Occipital lobe (tissue), 1 donor: ENCODE measurements at regions not wholly inside any gene's neighbourhood (a gene's known extent, or its start where the extent isn't known, plus 50 kb on each side); places are given as distances from the start of the nearest gene placed in this dataset.

Experiments
- DNase-seq: peaks from one replicate; lab custom pipeline; 2025; lab: John Stamatoyannopoulos, UW

DNA sequence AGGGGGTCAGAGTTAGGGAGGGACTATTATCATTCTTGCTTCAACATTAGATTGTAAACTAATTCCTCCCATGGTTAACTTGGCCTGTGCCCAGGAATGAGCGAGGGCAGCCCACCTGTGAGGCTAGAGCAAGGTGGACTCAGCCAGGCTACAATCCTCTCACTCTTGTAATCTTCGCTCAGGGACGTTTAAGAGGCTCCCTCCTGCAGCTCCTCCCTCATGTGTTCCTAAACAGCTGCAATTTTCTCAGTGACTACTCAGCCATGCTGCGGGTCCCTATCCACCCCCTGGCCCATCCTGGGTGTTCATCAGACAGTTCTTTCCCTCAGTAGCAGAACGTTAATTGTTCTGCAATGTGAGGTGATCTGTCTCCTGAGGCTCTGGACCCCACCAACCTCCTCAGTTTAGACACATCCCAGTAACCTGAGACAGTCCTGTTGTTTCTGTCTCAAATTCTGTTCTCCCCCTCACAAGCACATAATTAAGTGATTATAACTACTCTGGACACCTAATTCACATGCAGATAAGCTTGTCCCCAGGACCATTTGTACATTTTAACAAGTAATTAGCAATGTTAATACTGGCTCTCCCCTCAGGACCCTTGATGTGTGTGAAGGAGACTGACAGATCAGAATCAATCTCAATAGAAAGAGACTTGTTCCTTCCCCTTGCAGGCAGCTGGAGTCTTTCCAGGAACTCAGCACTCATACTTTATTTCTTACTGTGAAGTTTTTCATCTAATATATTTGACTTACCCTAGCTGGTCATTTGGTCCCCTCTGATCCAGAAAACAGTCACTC, 337.2 kb upstream of the B3GAT1 start:
- DNase-seq = no peak

DNA sequence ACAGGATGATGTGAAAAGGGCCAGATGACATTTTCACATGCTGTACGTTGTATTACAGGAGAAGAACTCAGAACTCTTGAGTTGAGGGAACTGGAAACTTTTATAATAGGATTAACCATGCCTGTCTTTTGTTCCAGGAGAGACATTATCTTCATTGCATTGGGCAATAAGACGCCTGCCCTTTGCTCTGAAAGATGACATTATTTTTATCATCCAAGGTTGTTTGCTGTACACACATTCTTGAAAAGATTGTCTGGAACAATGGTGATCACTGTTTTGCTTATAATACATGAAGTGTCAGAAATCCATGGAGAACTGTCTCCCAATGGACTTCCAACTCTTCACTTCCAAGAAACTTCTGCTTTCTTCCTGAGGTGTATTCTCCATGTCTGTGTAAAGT, 334.6 kb upstream of the B3GAT1 start:
- no peak for DNase-seq

DNA sequence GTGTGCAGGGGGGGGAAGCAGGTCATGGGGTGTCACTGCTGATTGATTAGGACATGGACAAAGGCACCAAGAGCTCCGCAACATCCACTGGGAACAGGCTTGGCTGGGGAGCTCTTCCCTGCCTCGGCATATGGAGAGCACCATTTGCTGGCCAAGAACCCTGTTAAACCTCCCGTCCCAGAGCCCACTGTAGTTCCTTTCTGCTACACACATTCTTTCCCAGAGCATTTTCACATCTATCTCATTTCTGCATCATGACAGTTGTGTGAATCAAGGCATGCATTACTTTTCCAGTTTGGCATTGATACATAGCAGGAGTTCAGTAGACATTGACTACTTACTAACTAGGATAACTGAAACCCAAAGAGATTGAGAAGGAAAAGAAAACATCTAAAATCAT, 333.4 kb upstream of the B3GAT1 start:
- no peak for DNase-seq

DNA sequence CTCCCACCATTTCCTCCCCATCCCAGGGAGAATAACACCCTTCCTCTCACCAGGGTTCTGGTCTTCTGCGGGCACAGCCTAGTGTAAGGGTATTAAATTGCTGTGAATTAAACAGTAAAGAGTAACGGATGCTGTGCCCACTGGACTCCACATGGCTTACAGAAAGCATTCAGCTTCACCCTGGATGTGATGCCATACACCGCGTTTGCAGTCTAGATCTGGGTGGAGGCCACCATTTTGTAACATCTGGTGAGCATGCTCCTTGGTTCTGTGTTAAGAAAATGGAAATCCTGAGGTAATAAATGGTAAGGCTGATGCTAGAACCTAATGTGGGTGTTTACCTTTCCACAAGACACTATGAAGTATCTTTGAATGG, 331.8 kb upstream of the B3GAT1 start:
- DNase-seq = no peak

DNA sequence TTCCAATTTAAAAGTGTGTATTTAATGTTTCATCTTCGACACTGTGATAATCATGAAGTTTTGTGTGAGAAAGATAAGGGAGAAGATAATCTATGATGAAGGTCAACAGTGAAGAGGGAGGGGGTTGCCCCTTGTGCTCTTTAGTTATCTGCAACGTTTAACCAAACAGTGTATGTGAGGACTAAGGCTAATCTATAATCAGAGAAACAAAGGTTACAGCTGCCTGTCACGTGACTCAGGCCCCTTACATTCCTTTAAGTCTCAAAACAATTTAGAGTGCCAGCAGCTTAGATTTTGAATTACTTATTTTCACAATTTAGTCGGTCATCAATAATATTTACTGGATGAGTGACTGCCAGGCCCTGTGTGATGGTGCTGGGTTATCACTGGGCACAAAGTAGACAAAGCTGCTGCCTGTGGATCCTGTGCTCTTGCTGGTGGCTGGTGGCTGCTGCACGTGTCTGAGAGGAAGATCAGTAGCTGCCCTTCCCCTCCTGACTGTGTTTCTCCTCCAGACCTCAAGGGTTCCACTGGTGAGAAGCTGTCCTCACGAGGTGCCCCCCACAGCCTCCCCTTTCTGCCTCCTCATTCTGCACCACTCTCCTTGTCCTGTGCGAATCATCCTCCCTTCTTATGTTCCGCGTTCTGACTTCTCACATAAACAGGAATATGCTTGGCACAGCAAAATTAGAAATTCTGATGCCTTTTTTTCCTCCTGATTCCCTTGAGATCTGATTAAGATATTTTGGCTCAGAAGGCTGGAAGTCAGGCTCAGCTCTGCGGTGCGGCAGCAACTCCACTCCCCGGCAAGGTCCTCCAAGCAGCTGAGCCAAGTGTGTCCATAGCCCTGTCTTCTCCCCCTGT, 331.1 kb upstream of the B3GAT1 start:
- no peak for DNase-seq

DNA sequence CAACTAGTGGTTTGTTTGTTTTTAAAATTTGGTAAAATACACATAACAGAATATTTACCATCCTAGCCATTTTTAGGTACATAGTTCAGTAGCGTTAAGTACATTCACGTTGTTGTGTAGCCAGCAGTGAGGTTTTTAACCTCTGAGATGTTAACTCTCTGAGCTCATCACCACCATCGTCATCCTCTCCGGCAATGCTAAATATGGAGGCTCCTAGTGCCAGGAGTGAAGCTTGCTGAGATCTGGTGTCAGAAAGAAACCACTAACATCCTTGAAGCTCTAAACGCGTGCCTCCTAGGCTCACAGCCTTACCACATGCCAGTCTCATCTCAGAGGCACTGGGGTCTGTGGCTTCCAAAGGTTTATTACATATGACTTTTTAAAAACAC, 330.2 kb upstream of the B3GAT1 start:
- DNase-seq = no peak

DNA sequence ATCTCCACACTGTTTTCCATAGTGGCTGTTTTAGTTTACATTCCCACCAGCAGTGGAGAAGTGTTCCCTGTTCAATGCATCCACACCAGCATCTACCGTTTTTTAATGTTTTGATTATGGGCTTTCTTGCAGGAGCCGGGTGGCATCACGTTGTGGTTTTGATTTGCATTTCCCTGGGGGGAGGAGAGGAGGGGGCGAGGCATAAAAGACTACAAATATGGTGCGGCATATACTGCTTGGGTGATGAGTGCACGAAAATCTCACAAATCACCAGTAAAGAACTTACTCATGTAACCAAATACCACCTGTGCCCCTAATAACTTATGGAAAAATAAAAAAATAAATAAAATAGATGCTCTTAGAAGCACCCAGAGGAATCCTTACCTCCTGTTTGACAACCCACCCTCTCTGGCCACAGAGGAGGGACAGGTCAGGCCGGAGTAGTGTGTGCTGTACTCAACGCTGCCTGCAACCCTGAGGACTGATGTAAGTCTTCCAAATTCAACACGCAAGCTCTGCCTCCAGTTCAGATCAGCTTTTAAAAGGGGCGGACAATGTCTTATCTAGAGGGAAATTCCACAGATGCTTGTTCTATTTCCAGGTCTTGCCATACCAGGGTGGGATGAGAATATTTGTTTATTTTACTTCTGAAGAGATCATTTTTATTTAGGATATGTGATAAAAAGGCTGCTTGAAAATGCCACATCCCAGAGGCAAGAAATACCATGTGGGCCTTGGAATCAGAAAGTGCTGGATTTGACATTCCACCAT, 329.6 kb upstream of the B3GAT1 start:
- no peak for DNase-seq

DNA sequence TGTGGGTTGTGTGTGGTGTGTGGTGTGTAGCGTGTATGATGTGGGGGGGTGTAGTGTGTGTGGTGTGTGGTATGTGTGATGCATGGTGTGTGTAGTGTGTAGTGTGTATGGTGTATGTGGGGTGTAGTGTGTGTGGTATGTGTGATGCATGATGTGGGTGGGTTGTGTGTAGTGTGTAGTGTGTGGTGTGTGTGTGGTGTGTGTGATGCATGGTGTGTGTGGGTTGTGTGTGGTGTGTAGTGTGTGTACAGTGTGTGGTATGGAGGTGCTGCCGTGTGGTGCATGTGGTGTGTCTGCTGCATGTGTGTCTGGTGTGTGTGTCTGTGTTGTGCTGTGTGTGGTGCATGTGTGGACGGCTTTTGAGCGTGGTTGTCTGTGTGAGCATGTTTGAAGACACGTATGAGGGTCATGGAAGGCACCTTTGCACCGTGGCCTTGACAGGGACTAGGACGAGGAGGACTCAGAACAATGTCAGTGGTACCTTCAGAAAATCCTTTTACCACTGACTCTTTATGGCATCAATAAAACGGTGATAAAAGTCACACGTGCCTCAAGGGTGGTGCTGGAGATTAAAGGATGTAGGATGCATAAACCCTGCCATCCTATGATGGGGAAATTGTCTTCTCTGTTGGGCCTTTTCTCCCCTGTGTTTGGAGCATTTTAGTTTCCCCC, 328.7 kb upstream of the B3GAT1 start:
- no peak for DNase-seq

DNA sequence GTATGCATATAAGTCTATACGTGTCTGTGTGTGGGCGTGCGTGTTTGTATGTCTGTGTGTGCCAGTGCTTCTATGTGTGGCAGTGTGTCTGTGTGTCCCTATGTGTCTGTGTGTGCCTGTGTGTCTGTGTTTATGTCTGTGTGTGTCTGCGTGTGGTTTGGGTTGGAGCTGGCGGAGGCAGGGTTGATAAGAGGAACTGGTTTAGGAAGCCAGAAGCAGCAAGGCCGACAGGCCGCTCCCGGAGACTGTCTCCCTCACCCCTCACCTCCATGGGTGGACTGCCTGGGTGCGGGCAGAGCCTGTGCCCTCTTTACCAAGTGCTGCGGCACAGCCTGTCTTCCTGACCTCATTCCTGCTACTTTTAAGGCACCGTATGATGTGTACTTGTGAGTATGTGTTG, 327.1 kb upstream of the B3GAT1 start:
- no peak for DNase-seq

DNA sequence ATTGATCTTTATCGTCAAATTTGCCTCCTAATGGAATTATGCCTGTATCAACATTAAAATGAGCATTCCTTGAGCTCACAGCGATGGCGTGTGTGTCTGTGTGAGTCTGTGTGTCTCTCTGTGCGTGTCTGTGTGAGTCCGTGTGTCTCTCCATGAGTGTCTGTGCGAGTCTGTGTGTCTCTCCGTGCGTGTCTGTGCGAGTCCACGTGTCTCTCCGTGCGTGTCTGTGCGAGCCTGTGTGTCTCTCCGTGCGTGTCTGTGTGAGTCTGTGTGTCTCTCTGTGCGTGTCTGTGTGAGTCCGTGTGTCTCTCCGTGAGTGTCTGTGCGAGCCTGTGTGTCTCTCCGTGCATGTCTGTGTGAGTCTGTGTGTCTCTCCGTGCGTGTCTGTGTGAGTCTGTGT, 326.5 kb upstream of the B3GAT1 start:
- no peak for DNase-seq

DNA sequence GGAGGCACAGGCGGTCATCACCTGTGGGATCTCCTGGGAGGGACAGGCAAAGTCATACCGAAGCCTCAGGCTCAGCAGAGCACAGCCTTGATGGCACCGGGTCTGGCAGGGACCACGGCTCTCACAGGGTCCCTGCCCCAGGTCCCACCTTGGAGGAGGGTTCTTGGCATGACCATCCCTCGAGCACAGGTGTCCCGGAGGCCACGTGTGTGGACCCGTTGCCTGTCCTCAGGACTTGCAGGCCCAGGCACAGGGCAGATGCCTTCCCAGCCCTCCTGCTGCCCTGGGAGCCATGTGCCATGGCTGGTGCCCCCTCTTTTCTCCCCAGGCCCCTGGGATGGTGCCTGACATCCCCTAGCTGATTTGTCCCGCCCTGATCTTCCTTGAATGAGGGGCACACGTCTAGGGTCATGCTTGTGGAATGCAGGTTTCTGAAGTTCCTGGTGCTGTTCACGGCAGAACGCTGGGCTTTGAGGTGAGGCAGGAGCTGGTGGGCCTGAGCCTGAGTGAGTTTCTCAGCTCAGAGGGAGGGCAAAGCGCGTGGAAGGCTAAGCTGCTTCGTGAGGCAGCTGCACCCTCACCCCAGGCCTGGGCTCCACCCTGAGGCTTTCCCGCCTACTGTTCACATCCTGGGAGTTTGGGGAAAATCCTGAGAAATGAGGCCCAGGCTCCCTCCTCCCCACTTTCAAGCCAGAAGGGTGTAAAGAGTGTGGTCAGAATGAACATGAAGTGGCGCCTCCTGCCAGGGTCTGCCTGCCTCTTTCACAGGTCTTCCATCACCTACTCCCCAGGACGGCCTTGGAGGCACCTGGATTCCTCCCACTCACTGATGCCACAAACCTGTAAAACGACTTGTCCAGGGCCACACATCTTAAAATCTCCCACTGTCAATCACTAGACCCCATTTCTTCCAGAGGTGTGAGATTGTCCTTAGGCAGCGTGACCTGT, 325.8 kb upstream of the B3GAT1 start:
- no peak for DNase-seq

DNA sequence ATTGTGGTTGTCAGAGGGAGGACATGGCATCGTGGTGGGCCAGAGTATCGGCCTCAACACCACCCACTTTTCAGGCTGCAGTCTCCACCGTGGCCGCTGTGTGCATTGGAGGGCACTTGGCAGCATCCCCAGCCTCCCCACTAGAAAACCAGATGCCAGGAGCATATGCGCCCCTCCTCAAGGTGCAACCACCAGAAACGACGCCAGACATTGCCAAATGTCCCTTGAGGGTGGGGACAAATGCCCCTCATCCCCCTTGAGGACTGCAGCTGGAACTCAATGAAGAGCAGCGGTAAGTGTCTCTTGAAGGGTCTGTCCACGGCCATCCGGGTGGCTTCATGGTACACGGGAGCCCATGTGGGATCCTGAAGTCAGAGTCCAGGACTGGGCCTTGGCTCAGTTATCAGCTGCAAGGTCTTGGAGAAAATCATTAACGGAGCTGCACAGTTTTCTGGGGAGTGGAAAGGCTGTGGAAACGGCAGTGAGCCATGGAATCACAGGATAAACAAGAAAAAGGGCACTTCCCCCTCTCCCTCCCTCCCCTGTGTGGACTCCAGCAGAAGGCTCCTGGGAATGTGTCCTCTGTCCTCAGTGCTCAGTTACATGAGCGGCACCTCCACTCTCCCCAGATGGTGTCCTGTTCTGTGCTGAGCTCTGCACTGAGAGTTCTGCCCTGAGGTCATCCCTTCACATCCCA, 324.4 kb upstream of the B3GAT1 start:
- no peak for DNase-seq

DNA sequence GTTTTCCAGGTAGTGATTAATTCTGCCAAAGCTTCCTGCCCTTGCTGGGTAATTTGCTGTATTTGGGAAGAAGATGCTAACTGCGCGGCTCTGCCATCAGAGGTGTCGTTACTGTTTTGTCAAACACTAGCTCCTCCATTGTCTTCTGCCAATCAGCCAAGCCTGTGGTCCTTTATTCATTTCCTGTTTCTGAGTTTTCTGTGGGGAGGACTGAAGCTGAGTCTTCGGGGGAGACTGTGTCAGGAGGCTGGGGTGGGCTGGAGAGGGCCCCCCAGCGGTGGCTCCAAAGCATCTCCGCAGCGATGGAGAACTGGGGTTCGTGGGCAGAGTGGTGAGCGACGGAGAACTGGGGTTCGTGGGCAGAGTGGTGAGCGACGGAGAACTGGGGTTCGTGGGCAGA, 322.9 kb upstream of the B3GAT1 start:
- DNase-seq = no peak

DNA sequence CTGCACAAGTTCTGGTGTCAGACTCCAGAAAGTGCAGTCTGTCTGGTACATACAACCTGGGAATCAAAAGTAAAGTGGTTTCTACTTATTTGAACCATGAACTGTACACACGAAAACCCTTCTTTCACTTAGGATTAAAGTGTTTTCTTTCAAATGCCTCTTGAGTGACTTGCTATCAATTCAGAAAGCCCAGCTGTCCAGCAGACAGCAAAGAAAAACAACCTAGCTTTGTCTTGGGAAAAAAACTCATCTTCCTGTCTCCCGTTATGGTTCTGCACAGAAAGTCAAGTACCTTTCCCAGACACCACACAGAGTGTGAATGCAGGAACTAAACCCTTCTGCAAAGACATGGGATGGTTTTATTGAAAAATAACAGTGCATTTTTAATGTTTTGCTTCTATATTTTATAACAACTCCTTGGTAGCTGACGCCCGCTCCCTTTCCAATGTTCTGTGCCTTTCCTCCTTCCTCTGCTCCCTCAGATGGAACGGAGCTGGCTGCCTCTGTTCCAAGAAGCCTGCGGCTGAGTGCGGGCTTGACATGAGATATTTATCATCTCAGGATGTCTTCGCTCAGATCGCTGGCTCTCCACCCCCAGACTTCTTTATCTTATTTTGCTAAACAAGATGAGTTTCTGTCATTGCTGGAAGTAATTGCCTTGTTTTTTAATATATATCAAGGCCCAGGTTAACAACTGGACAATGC, 322.3 kb upstream of the B3GAT1 start:
- no peak for DNase-seq

DNA sequence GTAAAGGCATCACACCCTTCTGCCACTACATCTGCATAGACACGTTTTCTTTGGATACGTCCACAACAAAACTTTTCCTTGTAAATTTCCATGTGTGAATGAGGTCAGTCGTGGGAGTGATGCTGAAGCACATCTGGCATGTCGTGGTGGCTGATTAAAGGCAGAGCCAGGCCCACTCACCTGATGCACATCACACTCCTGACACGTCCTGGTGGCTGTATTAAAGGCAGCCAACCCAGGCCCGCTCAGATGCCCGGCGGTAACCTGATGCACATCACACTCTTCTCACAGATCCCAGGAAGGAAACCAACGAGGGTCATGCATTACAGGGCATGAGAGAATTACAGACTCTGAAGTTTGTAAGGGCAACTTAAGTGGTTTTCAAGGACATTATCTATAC, 321.6 kb upstream of the B3GAT1 start:
- DNase-seq = no peak

DNA sequence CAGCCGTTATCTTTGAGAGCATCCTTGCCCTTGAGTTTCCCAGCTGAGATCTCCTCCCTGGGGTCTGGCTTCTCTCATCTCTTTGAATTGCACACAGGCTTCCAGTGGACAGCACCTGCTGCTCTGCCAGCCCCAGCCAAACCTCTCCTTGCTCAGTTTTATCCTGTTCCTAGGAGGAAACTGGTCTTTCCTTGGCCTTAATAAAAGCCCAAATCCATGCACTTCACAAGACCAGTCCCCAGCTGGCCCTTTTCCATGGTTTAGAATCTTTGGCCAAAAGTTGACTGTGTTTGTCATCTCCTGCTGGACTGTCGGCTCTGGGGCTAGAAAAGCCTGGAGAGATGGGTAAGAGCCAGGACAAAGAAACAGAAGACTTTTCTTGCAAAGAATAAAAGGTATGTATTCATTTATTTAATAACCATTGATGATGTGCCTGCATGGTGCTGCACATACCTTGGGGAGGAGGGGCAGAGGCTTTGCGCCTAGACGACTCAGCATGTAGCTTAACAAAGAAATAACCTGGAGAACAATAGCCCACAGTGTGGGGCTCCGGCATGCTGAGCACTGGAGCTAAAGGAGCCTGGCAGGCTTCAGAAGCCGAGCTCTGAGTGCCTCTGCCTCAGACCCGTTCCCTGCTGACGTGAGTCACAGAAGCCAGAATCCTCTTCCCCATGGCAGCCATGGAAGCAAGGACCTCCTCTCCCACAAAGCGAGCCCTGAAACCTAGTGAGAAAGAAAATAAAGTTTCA, 319.3 kb upstream of the B3GAT1 start:
- DNase-seq = no peak

DNA sequence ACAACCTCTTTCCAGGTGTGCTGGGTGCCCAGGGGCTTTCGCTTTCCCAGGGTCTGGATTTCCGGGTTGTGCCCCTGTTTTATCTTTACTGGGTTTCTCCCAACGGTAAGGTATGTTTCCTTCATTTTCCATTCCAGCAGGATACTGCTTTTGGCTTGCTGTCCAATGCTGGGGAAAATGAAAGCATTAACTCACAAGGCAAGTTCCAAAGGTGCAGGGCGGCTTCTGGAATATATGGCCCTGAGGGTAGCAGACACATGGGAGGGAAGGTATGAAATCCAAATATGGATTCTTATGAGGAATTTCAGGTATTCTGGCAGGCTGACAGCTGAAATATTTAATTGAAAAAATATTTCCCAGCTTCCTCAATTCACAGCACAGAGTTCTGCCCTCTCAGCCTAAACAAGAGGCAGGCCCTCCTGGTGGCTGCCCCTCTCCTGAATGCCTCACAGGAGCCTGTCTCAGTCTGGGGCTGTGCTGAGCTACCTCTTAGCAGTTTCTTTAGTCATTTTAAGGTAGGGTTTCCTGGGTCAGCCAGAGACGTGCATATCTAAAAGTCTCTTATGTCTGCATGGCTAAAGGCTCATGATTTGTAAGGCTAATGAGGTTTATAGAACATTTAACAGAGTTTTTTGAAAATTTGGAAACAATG, 318.6 kb upstream of the B3GAT1 start:
- DNase-seq = no peak

DNA sequence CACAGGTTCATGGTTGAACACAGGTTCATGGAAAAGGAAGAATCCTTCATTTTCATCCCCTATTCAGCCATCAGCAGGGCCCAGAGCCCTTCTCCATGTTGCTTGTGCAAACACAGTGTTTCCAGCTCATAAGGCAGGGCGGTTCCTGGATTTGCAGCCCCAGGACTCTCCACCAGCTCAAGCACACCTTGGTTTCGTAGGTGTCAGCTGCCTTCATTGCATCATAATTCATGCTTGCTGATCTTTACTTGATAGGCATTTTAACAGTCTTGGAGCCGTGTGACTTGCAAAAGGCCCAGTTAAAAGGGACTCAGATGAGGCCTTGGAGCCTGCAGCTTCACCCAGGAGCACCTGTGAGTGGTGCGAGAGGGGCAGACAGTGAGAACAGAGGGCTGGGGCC, 318.1 kb upstream of the B3GAT1 start:
- no peak for DNase-seq
